ENCODE measurements at regions not wholly inside any gene's neighbourhood (a gene's known extent, or its start where the extent isn't known, plus 50 kb on each side); places are given as distances from the start of the nearest gene placed in this dataset.
A peak's percentile ranks its signal among the peaks of the same experiment; 100 is the strongest.

GRCh38 chr4:133559987-133560386, 410.9 kb downstream of the PCDH10 start:
- Histone ChIP-seq H3K36me3 (ENCODE audit: control insufficient read depth in 2 of 2, insufficient read depth in 1 of 2, low read length in 2 of 2) (no peaks in the 10 kb centered on the region), H3K4me1 (ENCODE audit: control insufficient read depth, insufficient read depth, low read length) (no peaks in the 10 kb centered on the region), H3K27ac (ENCODE audit: extremely low read depth, low read depth, low read length) (no peak overlapping the region), H3K9me3 (ENCODE audit: control insufficient read depth, insufficient read depth, low read depth, low read length) (no peaks in the 10 kb centered on the region), H3K4me3 (ENCODE audit: low read depth, low read length) (no peak overlapping the region)
- TF ChIP-seq TRIM28 (IDR thresholded peaks at IDR 0.05; ENCODE audit: borderline replicate concordance, low read length) (0 out of 2 replicates have a peak, but pooled peaks have one; percentile 23), ZSCAN23 (tag by site-specific recombination; IDR thresholded peaks at IDR 0.05) (no peak)
- CTCF ChIA-PET: no interaction called here
- POLR2A ChIA-PET: no interaction called here

GRCh38 chr4:133555671-133556070, 406.6 kb downstream of the PCDH10 start:
- CTCF ChIA-PET: no interaction called here
- no peak for TF ChIP-seq ZNF513 (tag by site-specific recombination; IDR thresholded peaks at IDR 0.05)
- no peak for TF ChIP-seq INSM2 (tag by site-specific recombination; IDR thresholded peaks at IDR 0.05)
- no peak for TF ChIP-seq ZNF529 (tag by site-specific recombination; IDR thresholded peaks at IDR 0.05; ENCODE audit: insufficient replicate concordance)
- no peak for TF ChIP-seq ZNF140 (tag by site-specific recombination; IDR thresholded peaks at IDR 0.05)
- no peak for TF ChIP-seq ZNF19 (tag by site-specific recombination; IDR thresholded peaks at IDR 0.05; ENCODE audit: low read depth)
- TF ChIP-seq IKZF3 (tag by site-specific recombination; IDR thresholded peaks at IDR 0.05): no peak
- TF ChIP-seq KLF9 (tag by site-specific recombination; IDR thresholded peaks at IDR 0.05; ENCODE audit: low read depth): no peak
- TF ChIP-seq ZNF221 (tag by site-specific recombination; IDR thresholded peaks at IDR 0.05; ENCODE audit: borderline replicate concordance): no peak
- no peak for TF ChIP-seq ZNF274 (IDR thresholded peaks at IDR 0.05; ENCODE audit: low read length)
- TF ChIP-seq ZNF274 (tag by site-specific recombination; IDR thresholded peaks at IDR 0.05; ENCODE audit: borderline replicate concordance): no peak
- no peak for TF ChIP-seq ZFHX2 (tag by site-specific recombination; conservative IDR thresholded peaks at IDR 0.05)
- no peak for TF ChIP-seq ZNF362 (tag by site-specific recombination; IDR thresholded peaks at IDR 0.05)
- no peak for TF ChIP-seq ZNF658 (tag by site-specific recombination; IDR thresholded peaks at IDR 0.05)
- no peak for TF ChIP-seq ZSCAN5A (tag by site-specific recombination; IDR thresholded peaks at IDR 0.05)
- TF ChIP-seq EGR2 (tag by site-specific recombination; IDR thresholded peaks at IDR 0.05; ENCODE audit: low read depth): no peak
- TF ChIP-seq WT1 (tag by site-specific recombination; IDR thresholded peaks at IDR 0.05): no peak
- no peak for TF ChIP-seq ZNF704 (tag by site-specific recombination; IDR thresholded peaks at IDR 0.05)
- no peak for TF ChIP-seq ZBTB48 (tag by site-specific recombination; IDR thresholded peaks at IDR 0.05)
- POLR2A ChIA-PET: no interaction called here

More at GRCh38 chr4:133555671-133556070, 406.6 kb downstream of the PCDH10 start:
- Histone ChIP-seq H3K4me3 (ENCODE audit: low read depth, low read length) (no peak overlapping the region), H3K9me3 (ENCODE audit: control insufficient read depth, insufficient read depth, low read depth, low read length) (no peaks in the 10 kb centered on the region), H3K4me1 (ENCODE audit: control insufficient read depth, insufficient read depth, low read length) (no peaks in the 10 kb centered on the region), H3K27ac (ENCODE audit: extremely low read depth, low read depth, low read length) (no peak overlapping the region), H3K36me3 (ENCODE audit: control insufficient read depth in 2 of 2, insufficient read depth in 1 of 2, low read length in 2 of 2) (no peaks in the 10 kb centered on the region)
